Dendritic cell treated with granulocyte-macrophage colony-stimulating factor and Interleukin-4, amounts not matched to agents 40 ng/mL and 50 ng/mL, for 4 days (primary cell): ENCODE measurements at regions not wholly inside any gene's neighbourhood (a gene's known extent, or its start where the extent isn't known, plus 50 kb on each side); places are given as distances from the start of the nearest gene placed in this dataset.

ENCODE experiments used
- H3K27ac Mint-ChIP-seq: one replicate; pipeline ENCODE4 v1.8.0; 2022; ENCODE audit warnings: mild to moderate bottlenecking, mixed read lengths
- H3K27me3 Mint-ChIP-seq: one replicate; pipeline ENCODE4 v1.8.0; 2022; ENCODE audit warnings: mild to moderate bottlenecking, mixed read lengths
- H3K36me3 Mint-ChIP-seq: one replicate; pipeline ENCODE4 v1.8.0; 2022; ENCODE audit warnings: low read depth, mixed read lengths
- H3K4me1 Mint-ChIP-seq: one replicate; pipeline ENCODE4 v1.8.0; 2022; ENCODE audit warnings: low read depth, mixed read lengths
- H3K4me3 Mint-ChIP-seq: one replicate; pipeline ENCODE4 v1.8.0; 2022; ENCODE audit warnings: mild to moderate bottlenecking, moderate library complexity, mixed read lengths
- H3K9me3 Mint-ChIP-seq: one replicate; pipeline ENCODE4 v1.8.0; 2022; ENCODE audit warnings: mixed read lengths
- intact Hi-C: fragments of 100-400 bp; cut with micrococcal nuclease; formaldehyde crosslinking; loops from one replicate; pipeline ENCODE4 v1.15.0; 2022

DNA sequence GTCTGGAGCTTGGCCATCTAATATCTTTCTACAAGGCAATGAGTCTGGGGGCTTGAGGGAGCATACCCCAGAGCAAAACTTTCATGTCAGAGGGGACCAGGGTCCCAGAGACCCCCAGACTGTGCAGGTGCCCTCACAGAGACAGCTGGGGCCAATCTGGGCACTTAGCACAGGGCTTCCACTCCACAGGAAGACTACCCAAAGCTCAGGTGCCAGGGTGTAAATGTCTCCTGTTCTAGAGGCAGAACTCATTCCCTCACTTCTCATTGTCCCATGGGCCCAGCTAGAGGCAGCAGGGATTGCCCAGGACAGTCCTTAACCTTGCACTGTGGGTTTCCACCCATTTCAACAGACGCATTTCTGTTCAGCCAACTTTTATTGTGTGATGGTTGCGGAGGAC, 246.9 kb downstream of the ACTR3B start:
- Mint-ChIP-seq H3K4me1 (no peaks in the 10 kb centered on the region), H3K9me3 (peaks cover 22% of the 10 kb centered on the region), H3K27ac (no peak overlapping the region), H3K27me3 (no peaks in the 10 kb centered on the region), H3K4me3 (no peak overlapping the region), H3K36me3 (no peaks in the 10 kb centered on the region)
- intact Hi-C loops, result no loop called here

DNA sequence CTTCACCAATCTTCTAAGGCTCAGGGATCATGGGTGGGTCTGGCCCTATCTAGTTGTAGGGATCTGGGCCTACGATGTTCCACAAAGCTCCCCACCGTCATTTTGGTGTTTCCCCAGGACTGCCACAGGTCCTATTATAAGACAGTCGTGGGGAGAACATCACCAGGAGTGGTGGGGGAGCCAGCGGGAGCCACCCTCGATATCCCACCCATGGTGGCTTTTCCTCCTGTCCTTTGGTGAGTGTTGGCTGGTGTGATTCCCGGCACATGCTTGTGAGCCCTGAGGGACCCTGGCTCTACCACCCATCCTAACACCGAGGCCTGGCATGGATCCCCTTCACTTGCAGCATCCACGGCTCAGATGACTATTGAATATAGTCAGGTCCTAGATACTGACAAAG, 247.4 kb downstream of the ACTR3B start:
- intact Hi-C loops, result no loop called here
- H3K4me3 Mint-ChIP-seq, result no peak overlapping the region
- H3K9me3 Mint-ChIP-seq, result peaks cover 17% of the 10 kb centered on the region
- H3K27me3 Mint-ChIP-seq, result no peaks in the 10 kb centered on the region
- H3K36me3 Mint-ChIP-seq, result no peaks in the 10 kb centered on the region
- H3K27ac Mint-ChIP-seq, result no peak overlapping the region
- H3K4me1 Mint-ChIP-seq, result no peaks in the 10 kb centered on the region

DNA sequence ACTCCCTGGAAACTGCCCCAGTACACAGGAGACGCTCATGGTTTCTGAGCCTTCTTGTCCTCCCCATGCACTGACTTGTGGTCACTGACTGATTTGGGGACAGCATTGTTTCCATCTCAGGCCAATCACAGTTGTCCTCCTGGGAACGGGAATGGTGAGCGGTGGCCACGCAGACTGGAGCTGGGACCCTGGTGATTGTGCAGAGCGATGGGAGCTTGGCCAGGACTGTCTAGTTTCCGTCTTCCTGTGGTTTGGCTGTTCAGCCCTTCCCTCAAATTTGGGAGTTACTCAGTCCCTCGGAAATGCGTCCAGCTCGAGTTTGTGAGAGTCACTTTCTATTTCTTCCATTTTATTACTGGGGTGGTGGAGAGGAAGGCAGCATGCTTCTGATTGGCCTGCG, 250.9 kb downstream of the ACTR3B start:
- Mint-ChIP-seq H3K27me3 (no peaks in the 10 kb centered on the region), H3K27ac (no peak overlapping the region), H3K4me3 (no peak overlapping the region), H3K9me3 (peaks cover 9% of the 10 kb centered on the region), H3K36me3 (no peaks in the 10 kb centered on the region), H3K4me1 (no peaks in the 10 kb centered on the region)
- intact Hi-C loops, result no loop called here

DNA sequence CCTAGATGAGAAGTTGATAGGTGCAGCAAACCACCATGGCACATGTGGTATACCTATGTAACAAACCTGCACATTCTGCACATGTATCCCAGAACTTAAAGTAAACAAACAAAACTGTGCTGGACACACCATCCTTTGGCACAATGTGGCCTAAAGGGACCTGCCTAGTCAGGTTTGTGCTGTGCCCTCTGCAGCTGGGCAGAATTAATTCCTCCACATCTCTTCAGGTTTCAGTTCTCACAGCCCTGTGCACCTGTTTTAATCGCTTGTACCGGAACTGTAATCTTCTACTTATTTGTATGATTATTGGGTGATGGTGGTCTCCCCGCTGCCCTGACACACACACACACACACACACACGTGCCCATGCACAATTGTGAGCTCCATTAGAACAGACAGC, 252.7 kb downstream of the ACTR3B start:
- Mint-ChIP-seq H3K27me3 (no peaks in the 10 kb centered on the region), H3K9me3 (peaks cover 9% of the 10 kb centered on the region), H3K4me3 (no peak overlapping the region), H3K36me3 (no peaks in the 10 kb centered on the region), H3K4me1 (no peaks in the 10 kb centered on the region), H3K27ac (no peak overlapping the region)
- intact Hi-C loops, result no loop called here

DNA sequence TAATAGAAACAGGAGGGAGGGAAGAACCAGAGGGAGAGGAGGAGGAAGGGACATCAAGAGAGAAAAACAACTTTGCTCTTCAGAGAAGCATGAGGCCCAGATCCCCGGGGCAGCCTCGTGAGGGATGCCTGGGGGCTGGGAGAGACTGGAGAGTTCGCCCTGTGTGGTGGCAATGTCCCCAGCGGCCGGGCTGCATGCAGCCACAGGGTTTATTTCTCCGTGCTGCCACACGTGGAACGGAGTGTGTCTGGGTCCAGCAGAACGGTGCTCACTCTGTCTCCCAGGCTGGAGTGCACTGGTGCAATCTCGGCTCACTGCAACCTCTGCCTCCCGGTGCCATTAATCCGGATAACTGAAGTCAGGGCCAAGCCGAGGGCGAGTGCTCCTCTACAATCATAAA, 257.7 kb downstream of the ACTR3B start:
- Mint-ChIP-seq H3K27me3 (no peaks in the 10 kb centered on the region), H3K4me1 (no peaks in the 10 kb centered on the region), H3K4me3 (no peak overlapping the region), H3K9me3 (peaks cover 5% of the 10 kb centered on the region), H3K27ac (no peak overlapping the region), H3K36me3 (no peaks in the 10 kb centered on the region)
- intact Hi-C loops, result no loop called here

DNA sequence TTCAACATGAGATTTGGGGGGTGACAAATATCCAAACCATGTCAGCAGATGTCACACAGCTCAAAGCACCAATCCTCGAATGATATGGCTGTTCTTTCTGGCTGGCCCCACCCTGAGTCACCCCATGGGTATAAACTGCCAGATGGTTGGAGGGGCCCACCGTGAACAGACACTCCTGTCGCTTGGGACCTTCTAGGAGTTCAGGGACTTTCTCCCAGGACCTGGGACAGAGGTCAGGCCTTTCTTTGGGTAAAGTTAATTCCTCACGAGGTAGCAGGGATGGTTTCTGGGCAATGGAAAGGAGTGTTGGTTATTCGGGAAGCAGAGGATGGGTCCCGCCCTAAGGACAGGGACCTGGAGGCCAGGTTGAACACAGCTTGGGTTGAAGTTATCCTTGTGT, 262.0 kb downstream of the ACTR3B start:
- intact Hi-C loops, result no loop called here
- Mint-ChIP-seq H3K4me3 (no peak overlapping the region), H3K36me3 (no peaks in the 10 kb centered on the region), H3K27me3 (no peaks in the 10 kb centered on the region), H3K27ac (no peak overlapping the region), H3K9me3 (peaks cover 5% of the 10 kb centered on the region), H3K4me1 (no peaks in the 10 kb centered on the region)

DNA sequence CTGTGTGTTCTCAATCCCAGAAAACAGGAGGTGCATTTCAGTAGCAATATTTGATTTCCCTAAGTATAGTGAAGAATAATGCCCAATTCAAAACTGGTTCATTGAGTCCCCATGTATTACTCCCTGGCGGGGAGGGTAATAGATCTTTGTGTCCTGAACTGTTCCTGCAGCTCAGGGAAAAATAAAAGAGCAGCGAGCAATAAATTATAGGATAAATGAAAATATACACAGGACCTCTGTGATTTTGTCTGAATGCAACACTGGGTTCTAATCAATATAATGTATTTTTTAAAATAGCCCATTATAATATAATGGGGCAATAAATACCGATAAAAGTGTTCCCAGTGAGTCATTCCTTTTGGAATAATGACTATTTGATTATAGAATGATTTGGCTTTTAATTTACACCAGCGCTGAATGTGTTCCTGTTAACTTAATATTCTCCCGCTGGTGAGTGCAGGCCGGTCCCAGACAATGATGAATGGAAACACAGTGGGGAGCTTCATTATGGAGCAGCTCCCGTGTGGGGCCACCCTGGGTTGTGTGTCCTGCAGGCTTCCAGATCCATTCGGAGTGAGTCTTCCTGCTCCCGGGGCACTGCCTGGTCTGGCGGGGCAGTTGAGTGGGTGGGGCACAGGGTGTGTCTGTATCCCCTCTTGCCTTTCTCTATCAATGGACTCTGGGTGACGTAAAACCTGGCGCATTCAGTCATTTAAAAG, 263.1 kb downstream of the ACTR3B start:
- no peaks in the 10 kb centered on the region for H3K4me1 Mint-ChIP-seq
- H3K36me3 Mint-ChIP-seq, result no peaks in the 10 kb centered on the region
- intact Hi-C loops, result no loop called here
- peaks cover 5% of the 10 kb centered on the region for H3K9me3 Mint-ChIP-seq
- H3K4me3 Mint-ChIP-seq, result no peak overlapping the region
- H3K27ac Mint-ChIP-seq, result no peak overlapping the region
- H3K27me3 Mint-ChIP-seq, result no peaks in the 10 kb centered on the region

DNA sequence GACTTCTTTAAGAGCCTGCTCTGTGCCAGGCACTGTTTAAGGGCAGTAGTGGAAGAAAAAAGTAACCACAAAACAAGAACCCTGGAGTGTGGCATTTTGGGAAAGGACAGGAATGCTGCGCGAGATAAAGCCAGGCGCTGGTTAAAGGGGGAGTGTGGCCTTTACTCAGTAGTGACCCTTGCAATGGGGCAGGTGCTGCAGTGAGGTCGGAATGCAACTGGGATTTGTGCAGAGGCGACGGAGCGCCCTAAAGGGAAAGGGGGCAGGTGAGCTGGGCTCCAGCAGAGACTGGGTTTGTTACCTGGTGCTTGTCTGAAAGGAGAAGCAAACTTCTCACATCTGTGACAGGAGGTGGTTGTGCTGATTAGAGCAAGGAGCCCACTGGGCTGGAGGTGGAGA, 263.6 kb downstream of the ACTR3B start:
- no peaks in the 10 kb centered on the region for H3K27me3 Mint-ChIP-seq
- no peaks in the 10 kb centered on the region for H3K4me1 Mint-ChIP-seq
- no peak overlapping the region for H3K4me3 Mint-ChIP-seq
- no peak overlapping the region for H3K27ac Mint-ChIP-seq
- intact Hi-C loops, result no loop called here
- peaks cover 5% of the 10 kb centered on the region for H3K9me3 Mint-ChIP-seq
- no peaks in the 10 kb centered on the region for H3K36me3 Mint-ChIP-seq

DNA sequence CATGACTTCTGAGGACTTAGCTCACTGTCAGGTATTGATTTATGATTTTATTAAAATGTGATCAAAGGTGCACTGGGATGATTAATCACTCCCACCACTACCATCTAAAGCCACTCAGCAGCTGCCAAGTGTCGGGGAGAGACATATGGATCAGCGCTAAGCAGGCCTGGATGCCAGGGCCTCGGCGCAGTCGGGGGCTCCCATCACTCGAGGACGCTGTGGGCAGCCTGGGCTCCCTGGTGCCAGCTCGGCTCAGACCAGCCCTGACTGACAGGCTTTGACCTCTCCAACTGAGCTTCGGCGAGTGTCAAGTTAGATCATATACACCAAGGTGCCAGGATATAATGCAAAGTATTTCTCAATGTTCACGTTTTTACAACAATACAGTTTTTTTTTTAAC, 267.7 kb downstream of the ACTR3B start:
- intact Hi-C loops, result no loop called here
- no peak overlapping the region for H3K27ac Mint-ChIP-seq

DNA sequence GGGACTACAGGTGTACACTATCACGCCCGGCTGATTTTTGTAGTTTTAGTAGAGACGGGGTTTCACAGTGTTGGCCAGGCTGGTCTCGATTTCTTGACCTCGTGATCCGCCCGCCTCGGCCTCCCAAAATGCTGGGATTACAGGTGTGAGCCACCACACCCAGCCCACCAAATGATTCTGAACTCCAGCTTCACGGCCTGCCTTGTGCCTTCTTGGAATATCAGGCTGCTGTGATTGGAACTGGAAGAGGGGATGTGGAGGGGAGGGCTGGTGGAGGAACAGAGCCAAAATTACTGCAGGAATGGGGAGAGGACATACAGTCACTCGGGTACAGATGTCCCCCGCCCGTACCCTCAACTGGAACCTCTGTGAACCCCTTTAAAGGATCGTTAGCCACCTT, 268.4 kb downstream of the ACTR3B start:
- Mint-ChIP-seq H3K27ac (no peak overlapping the region), H3K9me3 (no peaks in the 10 kb centered on the region), H3K4me3 (no peak overlapping the region), H3K27me3 (no peaks in the 10 kb centered on the region), H3K36me3 (no peaks in the 10 kb centered on the region), H3K4me1 (no peaks in the 10 kb centered on the region)
- intact Hi-C loops, result no loop called here

More for the DNA sequence above, 267.7 kb downstream of the ACTR3B start:
- Mint-ChIP-seq H3K27me3 (no peaks in the 10 kb centered on the region), H3K4me3 (no peak overlapping the region), H3K36me3 (no peaks in the 10 kb centered on the region), H3K4me1 (no peaks in the 10 kb centered on the region), H3K9me3 (no peaks in the 10 kb centered on the region)

DNA sequence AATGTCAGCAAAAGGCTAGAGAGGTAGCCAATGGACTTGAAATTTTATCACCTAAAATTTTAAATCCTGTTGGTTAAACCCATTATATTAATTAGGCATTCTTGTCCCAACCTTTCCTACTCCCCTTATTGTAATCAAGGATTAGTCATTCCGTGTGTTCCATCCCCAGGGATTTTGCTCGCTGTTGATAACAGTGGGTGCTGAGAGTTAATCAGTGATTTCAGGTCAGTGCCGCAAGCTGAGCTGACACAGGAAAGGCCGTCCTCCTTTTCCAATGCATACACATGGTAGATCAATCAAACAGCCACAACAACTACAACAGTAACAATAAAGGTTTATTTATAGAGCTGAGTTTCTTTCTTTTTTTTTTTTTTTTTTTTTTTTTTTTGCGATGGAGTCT, 271.4 kb downstream of the ACTR3B start:
- H3K4me3 Mint-ChIP-seq, result no peak overlapping the region
- no peaks in the 10 kb centered on the region for H3K36me3 Mint-ChIP-seq
- H3K4me1 Mint-ChIP-seq, result no peaks in the 10 kb centered on the region
- no peaks in the 10 kb centered on the region for H3K27me3 Mint-ChIP-seq
- intact Hi-C loops, result no loop called here
- no peak overlapping the region for H3K27ac Mint-ChIP-seq
- H3K9me3 Mint-ChIP-seq, result no peaks in the 10 kb centered on the region

DNA sequence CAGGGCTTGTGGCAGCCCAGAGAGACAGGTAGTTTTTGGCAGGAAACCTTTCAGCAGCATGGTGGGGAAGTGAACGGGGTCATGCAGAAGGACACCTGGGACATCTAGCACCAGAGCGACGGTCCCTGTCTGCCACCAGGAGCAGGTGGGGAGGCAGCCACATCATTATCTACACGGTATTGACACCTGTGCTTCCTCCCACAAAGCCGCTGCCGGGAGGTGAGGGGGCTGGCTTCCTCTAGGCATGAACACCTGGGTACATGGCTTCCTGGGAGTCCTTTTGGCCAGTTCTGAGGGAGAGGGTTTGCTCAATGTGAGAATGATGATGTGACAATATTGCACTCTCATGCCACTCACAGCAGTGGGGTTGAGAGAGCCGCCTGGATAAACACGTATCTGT, 275.2 kb downstream of the ACTR3B start:
- H3K4me3 Mint-ChIP-seq, result no peak overlapping the region
- H3K27me3 Mint-ChIP-seq, result no peaks in the 10 kb centered on the region
- intact Hi-C loops, result no loop called here
- peaks cover 24% of the 10 kb centered on the region for H3K9me3 Mint-ChIP-seq
- no peaks in the 10 kb centered on the region for H3K36me3 Mint-ChIP-seq
- no peak overlapping the region for H3K27ac Mint-ChIP-seq
- no peaks in the 10 kb centered on the region for H3K4me1 Mint-ChIP-seq

DNA sequence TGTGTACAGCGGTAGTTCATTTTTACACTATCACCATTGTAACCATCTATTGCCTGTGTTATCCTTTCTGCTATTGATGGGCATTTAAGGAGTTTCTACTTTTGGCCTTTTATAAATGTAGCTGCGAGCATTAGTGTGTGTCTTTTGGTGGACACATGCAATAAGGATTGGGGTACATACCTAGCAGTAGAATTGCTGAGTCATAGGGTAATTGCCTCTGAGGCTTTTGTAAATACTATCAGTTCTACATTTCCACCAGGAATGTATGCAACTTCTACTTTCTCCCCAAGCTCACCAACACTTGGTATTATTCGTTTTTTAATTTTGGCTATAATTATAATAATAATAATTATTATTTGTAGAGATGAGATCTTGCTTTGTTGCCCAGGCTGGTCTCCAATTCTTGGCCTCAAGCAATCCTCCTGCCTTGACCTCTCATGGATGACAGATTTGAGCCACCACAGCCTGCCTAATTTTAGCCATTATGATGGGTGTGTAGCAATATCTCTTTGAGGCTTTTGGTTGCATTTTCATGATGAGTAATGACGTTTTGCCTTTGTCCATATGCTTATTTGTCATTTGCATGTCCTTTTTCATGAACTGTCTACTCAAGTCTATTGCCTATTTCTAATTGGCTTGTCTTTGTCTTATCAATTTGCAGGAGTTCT, 277.0 kb downstream of the ACTR3B start:
- intact Hi-C loops, result no loop called here

DNA sequence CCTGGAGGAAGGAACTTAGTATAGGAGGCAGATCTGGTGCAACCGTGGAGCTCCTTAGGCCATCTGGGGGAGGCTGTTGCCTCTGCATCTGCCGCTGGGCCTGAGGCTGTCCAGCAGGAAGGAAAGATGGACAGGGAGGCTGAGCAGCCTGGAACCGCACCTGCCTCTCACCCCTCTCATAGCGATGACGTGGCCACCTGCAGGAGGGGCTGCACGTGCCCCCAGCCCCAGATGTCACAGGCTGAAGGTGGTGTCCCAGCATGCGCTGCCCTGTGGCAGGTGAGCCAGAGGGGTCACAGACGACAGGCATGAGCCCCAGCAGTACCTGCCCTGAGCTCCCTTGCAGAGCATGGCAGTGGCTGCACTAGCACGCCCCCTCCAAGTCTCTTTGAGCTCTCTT, 283.9 kb downstream of the ACTR3B start:
- H3K4me1 Mint-ChIP-seq, result no peaks in the 10 kb centered on the region
- no peaks in the 10 kb centered on the region for H3K36me3 Mint-ChIP-seq
- H3K27ac Mint-ChIP-seq, result no peak overlapping the region
- intact Hi-C loops, result no loop called here
- no peaks in the 10 kb centered on the region for H3K27me3 Mint-ChIP-seq
- no peak overlapping the region for H3K4me3 Mint-ChIP-seq
- peaks cover 21% of the 10 kb centered on the region for H3K9me3 Mint-ChIP-seq

More for the DNA sequence above, 277.0 kb downstream of the ACTR3B start:
- H3K9me3 Mint-ChIP-seq, result peaks cover 26% of the 10 kb centered on the region
- H3K27ac Mint-ChIP-seq, result no peak overlapping the region
- H3K36me3 Mint-ChIP-seq, result no peaks in the 10 kb centered on the region
- H3K27me3 Mint-ChIP-seq, result no peaks in the 10 kb centered on the region
- H3K4me1 Mint-ChIP-seq, result no peaks in the 10 kb centered on the region
- H3K4me3 Mint-ChIP-seq, result no peak overlapping the region

DNA sequence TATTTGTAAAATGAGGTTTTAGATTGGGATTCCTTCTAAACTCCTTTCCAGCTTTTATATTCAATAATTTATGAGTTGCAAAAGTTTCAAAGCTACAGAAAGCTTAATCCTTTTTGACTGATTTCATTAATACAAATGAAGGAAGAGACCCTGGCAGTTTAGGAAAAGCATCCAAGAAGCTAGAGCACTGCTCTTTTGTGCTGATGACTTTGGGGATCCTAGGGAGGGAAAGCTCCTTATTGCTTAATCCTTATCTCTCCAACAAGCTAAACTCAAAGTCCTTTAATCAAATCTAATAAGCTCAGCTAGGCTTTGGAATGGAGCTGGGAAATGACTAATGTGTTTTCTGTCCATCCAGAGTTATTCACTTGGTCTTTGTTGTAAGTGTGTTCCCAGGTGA, 285.4 kb downstream of the ACTR3B start:
- H3K9me3 Mint-ChIP-seq, result peaks cover 13% of the 10 kb centered on the region
- H3K27me3 Mint-ChIP-seq, result no peaks in the 10 kb centered on the region
- intact Hi-C loops, result no loop called here
- no peaks in the 10 kb centered on the region for H3K36me3 Mint-ChIP-seq
- no peak overlapping the region for H3K27ac Mint-ChIP-seq
- H3K4me3 Mint-ChIP-seq, result no peak overlapping the region
- no peaks in the 10 kb centered on the region for H3K4me1 Mint-ChIP-seq
